SJSA1 (cell line): ENCODE measurements at regions not wholly inside any gene's neighbourhood (a gene's known extent, or its start where the extent isn't known, plus 50 kb on each side); places are given as distances from the start of the nearest gene placed in this dataset.

Experiments
- DNase-seq, 2 experiments: peaks; one replicate each; pipeline ENCODE4 v3.0.0-alpha.2; 2015 to 2020; ENCODE audit warnings: low spot score in 2 of 2, low read depth in 1 of 2
- H3K27ac ChIP-seq: fragments of 250-450 bp; sonication (Bioruptor Pico); 2 replicates; pipeline ENCODE4 v1.5.1; 2020; ENCODE audit warnings: mild to moderate bottlenecking, moderate library complexity
- H3K27me3 ChIP-seq: fragments of 250-450 bp; sonication (Bioruptor Pico); replicated peaks from 2 replicates; pipeline ENCODE4 v1.5.1; 2020; ENCODE audit warnings: mild to moderate bottlenecking, moderate library complexity
- H3K36me3 ChIP-seq: fragments of 250-450 bp; sonication (Bioruptor Pico); 2 replicates; pipeline ENCODE4 v1.5.1; 2020; ENCODE audit warnings: mild to moderate bottlenecking
- H3K4me1 ChIP-seq: fragments of 250-450 bp; sonication (Bioruptor Pico); replicated peaks from 2 replicates; pipeline ENCODE4 v1.6.1; 2021; ENCODE audit warnings: mild to moderate bottlenecking
- H3K4me3 ChIP-seq: fragments of 250-450 bp; sonication (Bioruptor Pico); 2 replicates; pipeline ENCODE4 v1.5.1; 2020; ENCODE audit warnings: mild to moderate bottlenecking
- H3K9me3 ChIP-seq: fragments of 250-450 bp; sonication (Bioruptor Pico); replicated peaks from 2 replicates; pipeline ENCODE4 v1.5.1; 2020; ENCODE audit warnings: mild to moderate bottlenecking

- Histone ChIP-seq H3K27me3 (no peaks in the 10 kb centered on the region), H3K4me3 (no peak overlapping the region), H3K27ac (no peak overlapping the region), H3K9me3 (no peaks in the 10 kb centered on the region; the same call in 1 of the 2 replicates), H3K36me3 (no peaks in the 10 kb centered on the region), H3K4me1 (no peaks in the 10 kb centered on the region)
- no peak for DNase-seq
Measured at GRCh38 chr19:28349604-28350003, 863.3 kb downstream of the UQCRFS1 start.

GRCh38 chr19:28345811-28346210 lies 867.1 kb downstream of the UQCRFS1 start:
- no peaks in the 10 kb centered on the region for H3K4me1 ChIP-seq
- no peak overlapping the region for H3K4me3 ChIP-seq
- no peak for DNase-seq
- no peak overlapping the region for H3K27ac ChIP-seq
- H3K27me3 ChIP-seq, result no peaks in the 10 kb centered on the region
- no peaks in the 10 kb centered on the region for H3K9me3 ChIP-seq
- no peaks in the 10 kb centered on the region for H3K36me3 ChIP-seq

- DNase-seq, result no peak
Measured at GRCh38 chr19:28341810-28342350, 871.1 kb downstream of the UQCRFS1 start.

GRCh38 chr19:28334419-28334818 lies 878.5 kb downstream of the UQCRFS1 start:
- no peak for DNase-seq

More at GRCh38 chr19:28341810-28342350, 871.1 kb downstream of the UQCRFS1 start:
- H3K27me3 ChIP-seq, result no peaks in the 10 kb centered on the region
- no peaks in the 10 kb centered on the region for H3K36me3 ChIP-seq
- H3K9me3 ChIP-seq, result no peaks in the 10 kb centered on the region
- no peak overlapping the region for H3K27ac ChIP-seq
- H3K4me1 ChIP-seq, result no peaks in the 10 kb centered on the region
- no peak overlapping the region for H3K4me3 ChIP-seq

GRCh38 chr19:28333909-28334308 lies 879.0 kb downstream of the UQCRFS1 start:
- no peak overlapping the region for H3K4me3 ChIP-seq
- no peak overlapping the region for H3K27ac ChIP-seq
- DNase-seq, result no peak
- no peaks in the 10 kb centered on the region for H3K36me3 ChIP-seq
- no peaks in the 10 kb centered on the region for H3K27me3 ChIP-seq
- peaks cover 9% of the 10 kb centered on the region; the same call in 1 of the 2 replicates for H3K4me1 ChIP-seq
- H3K9me3 ChIP-seq, result no peaks in the 10 kb centered on the region

More at GRCh38 chr19:28334419-28334818, 878.5 kb downstream of the UQCRFS1 start:
- H3K27me3 ChIP-seq, result no peaks in the 10 kb centered on the region
- H3K4me1 ChIP-seq, result peaks cover 9% of the 10 kb centered on the region; the same call in 1 of the 2 replicates
- no peaks in the 10 kb centered on the region for H3K36me3 ChIP-seq
- no peak overlapping the region for H3K27ac ChIP-seq
- H3K9me3 ChIP-seq, result no peaks in the 10 kb centered on the region
- no peak overlapping the region for H3K4me3 ChIP-seq

GRCh38 chr19:28332886-28333285 lies 880.1 kb downstream of the UQCRFS1 start:
- Histone ChIP-seq H3K9me3 (no peaks in the 10 kb centered on the region), H3K4me1 (peaks cover 9% of the 10 kb centered on the region; the same call in 1 of the 2 replicates), H3K27me3 (no peaks in the 10 kb centered on the region), H3K4me3 (no peak overlapping the region), H3K36me3 (no peaks in the 10 kb centered on the region), H3K27ac (no peak overlapping the region)
- DNase-seq, result no peak

GRCh38 chr19:28332351-28332750 lies 880.6 kb downstream of the UQCRFS1 start:
- DNase-seq, result no peak
- Histone ChIP-seq H3K4me3 (no peak overlapping the region), H3K36me3 (no peaks in the 10 kb centered on the region), H3K27ac (no peak overlapping the region), H3K27me3 (no peaks in the 10 kb centered on the region), H3K9me3 (no peaks in the 10 kb centered on the region), H3K4me1 (peaks cover 9% of the 10 kb centered on the region; the same call in 1 of the 2 replicates)

- Histone ChIP-seq H3K27me3 (no peaks in the 10 kb centered on the region), H3K9me3 (no peaks in the 10 kb centered on the region), H3K27ac (no peak overlapping the region), H3K4me1 (peaks cover 9% of the 10 kb centered on the region; the same call in 1 of the 2 replicates), H3K4me3 (no peak overlapping the region), H3K36me3 (no peaks in the 10 kb centered on the region)
- DNase-seq, result no peak
Measured at GRCh38 chr19:28331596-28331995, 881.4 kb downstream of the UQCRFS1 start.

- peak in 1 of 2 experiments; percentile 29 for DNase-seq
- Histone ChIP-seq H3K4me1 (peaks cover 9% of the 10 kb centered on the region; the same call in 1 of the 2 replicates), H3K36me3 (no peaks in the 10 kb centered on the region), H3K27me3 (no peaks in the 10 kb centered on the region), H3K27ac (no peak overlapping the region), H3K4me3 (no peak overlapping the region), H3K9me3 (no peaks in the 10 kb centered on the region)
Measured at GRCh38 chr19:28330831-28331230, 882.1 kb downstream of the UQCRFS1 start.

- H3K36me3 ChIP-seq, result no peaks in the 10 kb centered on the region
- no peaks in the 10 kb centered on the region for H3K27me3 ChIP-seq
- H3K27ac ChIP-seq, result no peak overlapping the region
- no peak overlapping the region for H3K4me3 ChIP-seq
- H3K9me3 ChIP-seq, result no peaks in the 10 kb centered on the region
- peaks cover 9% of the 10 kb centered on the region; the same call in 1 of the 2 replicates for H3K4me1 ChIP-seq
- DNase-seq, result no peak
Measured at GRCh38 chr19:28329429-28329828, 883.5 kb downstream of the UQCRFS1 start.

- no peaks in the 10 kb centered on the region for H3K9me3 ChIP-seq
- no peaks in the 10 kb centered on the region for H3K36me3 ChIP-seq
Measured at GRCh38 chr19:28327905-28328304, 885.0 kb downstream of the UQCRFS1 start.

GRCh38 chr19:28326746-28327145 lies 886.2 kb downstream of the UQCRFS1 start:
- H3K9me3 ChIP-seq, result no peaks in the 10 kb centered on the region
- no peak overlapping the region for H3K27ac ChIP-seq
- no peak overlapping the region for H3K4me3 ChIP-seq

More at GRCh38 chr19:28327905-28328304, 885.0 kb downstream of the UQCRFS1 start:
- no peaks in the 10 kb centered on the region for H3K27me3 ChIP-seq
- no peak for DNase-seq
- no peak overlapping the region for H3K4me3 ChIP-seq
- peaks cover 9% of the 10 kb centered on the region; the same call in 1 of the 2 replicates for H3K4me1 ChIP-seq
- no peak overlapping the region for H3K27ac ChIP-seq

GRCh38 chr19:28324275-28325060 lies 888.5 kb downstream of the UQCRFS1 start:
- Histone ChIP-seq H3K27ac (no peak overlapping the region), H3K4me1 (no peaks in the 10 kb centered on the region), H3K27me3 (no peaks in the 10 kb centered on the region), H3K4me3 (no peak overlapping the region), H3K36me3 (no peaks in the 10 kb centered on the region), H3K9me3 (0 out of 2 replicates have a peak, but pooled peaks cover 2% of the 10 kb centered on the region)
- no peak for DNase-seq

More at GRCh38 chr19:28326746-28327145, 886.2 kb downstream of the UQCRFS1 start:
- no peaks in the 10 kb centered on the region for H3K27me3 ChIP-seq
- peaks cover 9% of the 10 kb centered on the region; the same call in 1 of the 2 replicates for H3K4me1 ChIP-seq
- no peaks in the 10 kb centered on the region for H3K36me3 ChIP-seq
- no peak for DNase-seq

- H3K27ac ChIP-seq, result no peak overlapping the region
- no peak overlapping the region for H3K4me3 ChIP-seq
- H3K27me3 ChIP-seq, result no peaks in the 10 kb centered on the region
- H3K4me1 ChIP-seq, result no peaks in the 10 kb centered on the region
- no peaks in the 10 kb centered on the region for H3K36me3 ChIP-seq
- 0 out of 2 replicates have a peak, but pooled peaks cover 2% of the 10 kb centered on the region for H3K9me3 ChIP-seq
- DNase-seq, result no peak
Measured at GRCh38 chr19:28322945-28323344, 890.0 kb downstream of the UQCRFS1 start.
